HG03139 (cell line): ENCODE measurements at regions not wholly inside any gene's neighbourhood (a gene's known extent, or its start where the extent isn't known, plus 50 kb on each side); places are given as distances from the start of the nearest gene placed in this dataset.
"Not testable (repeated sequence)": the region's sequence is repeated elsewhere in the genome, so short reads cannot be mapped to it uniquely, and the experiment has no call there.

ENCODE experiments used
- ATAC-seq: cut with Tn5 transposase; IDR thresholded peaks from one replicate; pipeline ENCODE4 v1.9.1; 2021; ENCODE audit not compliant: unreplicated experiment

DNA sequence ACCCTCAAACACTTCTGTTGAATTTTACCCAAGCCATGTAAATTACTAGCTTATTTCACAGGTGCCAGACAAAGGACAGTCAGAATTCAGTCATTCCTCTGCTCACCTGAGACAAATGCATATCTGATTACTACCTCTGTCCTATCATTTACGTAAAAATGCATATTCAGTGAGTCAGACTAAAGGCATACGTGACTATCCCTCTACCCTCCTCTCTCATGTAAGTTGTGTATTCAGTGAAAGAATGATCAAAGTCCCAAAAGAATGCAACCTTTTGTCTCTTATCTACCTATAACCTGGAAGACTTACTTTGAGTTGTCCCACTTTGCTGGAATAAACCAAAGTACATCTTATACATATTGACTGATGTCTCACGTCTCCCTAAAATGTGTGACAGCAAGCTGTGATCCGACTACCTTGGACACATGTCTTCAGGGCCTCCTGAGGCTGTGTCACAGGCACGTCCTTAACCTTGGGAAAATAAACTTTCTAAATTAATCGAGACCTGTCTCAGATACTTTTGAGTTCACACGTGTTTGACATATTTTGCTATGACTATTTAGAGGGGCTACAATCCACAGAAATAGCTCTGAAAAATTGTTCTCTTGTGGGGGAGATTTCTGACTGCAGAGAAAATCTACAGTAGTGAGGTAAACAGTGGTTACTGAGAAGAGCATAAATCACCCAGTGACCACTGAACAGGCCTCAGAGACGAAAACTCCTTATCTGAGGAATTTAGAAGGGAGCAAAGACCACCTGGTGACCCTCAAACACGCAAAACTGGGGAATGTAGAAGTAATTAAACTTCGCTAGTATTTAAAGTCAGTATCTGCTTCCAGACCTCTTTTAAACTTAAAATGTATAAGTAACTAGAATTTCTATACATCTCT is 1575.8 kb downstream of the STIM2 start:
- ATAC-seq, result no peak

DNA sequence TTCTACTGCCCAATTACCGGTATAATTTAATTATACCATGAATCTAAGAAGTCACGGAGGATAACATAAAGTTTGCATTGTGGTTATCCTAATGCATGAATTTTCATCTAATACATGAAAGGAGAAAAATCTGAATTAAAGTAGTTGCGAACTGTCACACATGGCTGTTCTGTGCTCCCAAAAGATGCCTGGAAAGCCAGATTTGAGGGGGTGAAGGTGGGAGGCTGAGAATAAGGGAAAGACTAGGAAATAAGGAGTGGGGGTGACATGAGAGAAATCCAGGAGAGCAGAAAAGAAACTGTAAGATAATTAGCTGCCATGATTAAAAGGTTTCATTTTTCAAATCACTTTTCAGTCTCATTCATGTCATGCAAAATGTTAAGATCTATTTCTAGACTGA is 1582.7 kb downstream of the STIM2 start:
- ATAC-seq, result no peak

DNA sequence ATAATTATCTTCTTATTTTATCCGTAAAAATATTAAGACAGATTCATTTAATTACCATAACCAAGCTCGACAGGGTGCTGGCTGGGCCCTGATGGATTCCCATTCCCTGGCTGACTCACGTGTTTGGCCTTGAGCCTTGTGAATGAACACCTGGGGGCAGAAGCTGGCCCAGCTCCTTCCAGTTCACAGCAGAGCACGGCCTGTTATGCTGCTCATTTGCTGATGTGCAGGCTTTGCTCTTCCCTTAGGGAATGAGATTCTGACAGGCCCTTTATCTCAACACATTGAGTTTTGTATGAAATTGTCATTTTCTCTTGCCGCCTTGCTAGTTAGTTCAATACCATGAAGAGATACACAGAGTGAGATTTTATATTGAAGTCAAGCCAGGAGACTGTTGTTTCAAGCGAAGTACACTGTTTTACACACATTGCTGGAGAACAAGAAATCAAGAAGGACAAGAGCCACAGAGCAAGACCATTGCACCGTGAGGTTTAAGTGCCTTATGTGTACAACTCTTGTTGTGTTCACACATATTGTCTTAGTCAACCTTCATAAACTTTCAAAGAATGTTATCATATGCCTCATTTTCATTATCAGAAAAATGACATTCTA is 1583.3 kb downstream of the STIM2 start:
- ATAC-seq, result no peak

DNA sequence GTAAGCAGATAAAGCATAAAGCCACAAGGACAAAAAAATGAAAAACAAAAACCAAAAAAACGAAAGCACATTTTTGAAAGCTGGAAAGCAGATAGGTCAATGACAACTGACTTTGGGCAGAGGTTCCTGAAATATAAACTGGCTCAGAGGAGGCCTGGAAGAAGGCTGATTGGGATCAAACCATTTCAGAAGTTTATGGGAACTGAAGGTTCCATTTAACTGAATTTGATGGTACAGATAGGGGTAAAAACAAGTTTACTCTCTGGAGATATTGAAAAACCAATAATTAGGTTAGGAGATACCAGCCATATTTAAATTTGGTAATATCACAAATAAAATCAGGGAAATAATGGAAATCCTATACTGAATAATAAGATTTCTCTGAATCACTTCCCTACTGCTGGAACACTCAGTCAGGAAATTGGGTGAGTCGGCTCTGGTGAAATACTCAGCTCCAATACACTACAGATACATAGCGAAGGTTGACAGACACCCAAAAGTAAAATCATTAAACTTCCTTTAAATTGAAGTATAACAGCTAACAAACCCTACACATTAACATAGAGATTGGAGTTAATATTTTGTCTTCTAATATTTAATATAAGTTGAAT is 1584.3 kb downstream of the STIM2 start:
- ATAC-seq, result no peak

DNA sequence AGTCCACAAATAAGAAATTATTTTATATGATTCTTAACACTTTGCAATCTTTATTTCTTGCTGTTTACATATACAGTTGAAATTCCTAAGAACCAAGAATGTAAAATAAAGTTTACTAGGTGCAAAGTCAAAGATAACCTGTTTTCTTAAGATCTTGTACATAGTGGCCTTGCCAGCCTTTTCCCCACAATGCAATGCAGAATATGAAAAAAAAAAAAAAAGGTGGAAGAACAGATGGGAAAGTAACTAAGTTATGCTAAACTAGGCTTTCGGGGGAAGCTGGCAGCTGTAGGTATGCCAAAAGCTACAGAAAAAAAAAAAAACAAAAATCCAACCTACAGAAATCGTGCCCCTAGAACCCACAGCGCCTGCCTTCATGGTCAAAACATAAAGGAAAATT is 1588.4 kb downstream of the STIM2 start:
- ATAC-seq, result no peak

DNA sequence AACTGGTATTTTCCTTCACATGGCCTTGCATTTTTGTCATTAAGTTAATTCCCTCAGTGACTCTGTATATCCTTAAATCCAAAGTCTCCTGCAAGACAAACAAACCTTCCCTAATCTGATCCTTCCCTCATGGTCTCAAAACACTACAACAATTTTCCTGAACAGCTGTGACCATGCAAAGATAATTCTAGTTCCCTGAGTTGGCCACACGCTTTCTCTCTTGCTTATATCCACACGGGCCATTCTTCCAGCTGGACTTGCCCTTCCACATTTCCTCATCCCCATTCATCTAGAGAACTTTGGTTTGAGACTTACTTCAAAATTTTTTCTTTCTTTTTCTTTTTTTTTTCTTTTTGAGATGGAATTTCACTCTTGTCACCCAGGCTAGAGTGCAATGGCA is 1590.7 kb downstream of the STIM2 start:
- no peak for ATAC-seq

DNA sequence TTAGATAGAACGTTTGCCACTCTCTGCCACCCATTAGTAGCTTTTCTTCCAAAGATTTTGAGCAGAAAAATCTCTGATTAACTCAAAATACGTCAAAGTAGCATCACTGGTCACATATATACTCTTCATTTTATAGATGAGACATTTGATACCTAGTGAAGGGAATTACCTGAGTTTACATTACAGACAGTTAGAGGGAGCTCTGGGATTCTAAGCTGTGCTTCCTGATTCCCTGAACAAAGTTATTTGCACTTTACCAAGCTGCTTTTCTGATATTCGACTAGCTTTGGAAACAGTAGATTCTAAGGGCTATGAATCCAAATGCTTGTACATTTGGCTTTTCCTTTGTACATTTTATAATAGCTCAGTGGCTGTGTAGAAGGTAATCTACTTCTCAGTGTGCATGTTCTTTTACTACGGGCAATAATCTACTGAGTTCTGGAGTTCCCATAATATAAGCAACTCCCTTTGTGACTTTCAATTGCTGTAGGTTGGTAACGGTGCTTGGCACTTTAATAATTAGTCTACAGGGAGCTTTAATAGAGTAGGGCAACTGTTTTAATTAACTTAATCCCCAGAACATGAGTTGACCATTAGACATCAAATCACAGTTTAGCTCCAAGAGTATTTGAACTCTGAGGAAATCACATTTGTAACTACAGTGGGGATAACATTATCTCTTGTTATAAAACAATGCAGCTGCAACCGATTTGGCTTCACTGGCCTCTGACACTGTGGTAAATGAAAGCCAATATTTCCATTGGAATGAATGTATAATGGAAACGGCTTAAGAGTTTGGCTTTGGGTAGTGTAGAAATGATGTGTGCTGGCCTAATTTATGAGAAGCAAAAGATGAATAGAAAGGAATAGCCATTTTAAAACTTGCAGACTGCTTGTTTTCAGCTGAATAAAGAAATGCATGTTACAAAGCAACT is 1602.4 kb downstream of the STIM2 start:
- ATAC-seq, result no peak

DNA sequence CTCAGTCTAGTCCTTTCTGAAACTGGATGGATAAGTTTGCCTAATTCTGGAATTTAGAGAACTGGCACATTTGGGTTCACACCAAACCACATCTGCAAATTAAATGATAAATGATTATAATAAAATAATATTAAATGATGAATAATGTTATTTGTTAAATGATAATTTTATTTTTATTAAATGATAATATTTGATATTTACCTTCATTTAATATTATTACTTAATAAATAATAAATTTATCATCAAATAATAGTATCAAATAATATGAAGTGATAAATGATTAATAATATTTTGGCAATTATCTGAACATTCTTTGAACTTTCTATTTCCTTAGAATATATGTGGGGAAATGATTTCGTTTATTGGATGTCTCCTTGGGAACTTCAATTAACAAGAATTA is 1604.2 kb downstream of the STIM2 start:
- ATAC-seq, result no peak

DNA sequence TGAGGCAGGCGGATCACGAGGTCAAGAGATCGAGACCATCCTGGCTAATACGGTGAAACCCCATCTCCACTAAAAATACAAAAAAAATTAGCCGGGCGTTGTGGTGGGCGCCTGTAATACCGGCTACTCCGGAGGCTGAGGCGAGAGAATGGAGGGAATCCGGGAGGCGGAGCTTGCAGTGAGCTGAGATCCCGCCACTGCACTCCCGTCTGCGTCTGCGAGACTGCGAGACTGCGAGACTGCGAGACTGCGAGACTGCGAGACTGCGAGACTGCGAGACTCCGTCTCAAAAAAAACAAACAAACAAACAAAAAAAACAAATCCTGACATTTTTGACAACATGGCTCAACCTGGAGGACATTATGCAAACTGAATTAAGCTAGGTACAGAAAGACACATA is 1606.2 kb downstream of the STIM2 start:
- not testable (repeated sequence) for ATAC-seq

DNA sequence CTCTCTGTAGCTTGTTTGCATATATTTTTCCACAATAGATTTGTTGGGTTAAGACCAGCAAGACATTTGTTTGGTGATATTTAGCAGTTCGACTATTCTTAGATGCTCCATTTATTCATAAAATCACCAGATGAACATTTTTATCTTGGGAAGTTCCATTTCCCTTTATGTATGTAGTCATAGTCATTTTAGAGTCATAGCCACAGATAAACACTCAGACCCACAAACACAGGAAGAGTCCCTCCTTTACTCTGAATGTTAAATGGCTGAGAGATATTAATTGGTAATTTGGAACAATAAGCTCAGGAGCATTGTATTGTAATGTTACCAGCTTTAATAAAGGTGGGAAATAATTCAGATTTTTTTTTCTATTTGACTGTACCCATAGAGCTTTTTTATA is 1608.7 kb downstream of the STIM2 start:
- no peak for ATAC-seq

DNA sequence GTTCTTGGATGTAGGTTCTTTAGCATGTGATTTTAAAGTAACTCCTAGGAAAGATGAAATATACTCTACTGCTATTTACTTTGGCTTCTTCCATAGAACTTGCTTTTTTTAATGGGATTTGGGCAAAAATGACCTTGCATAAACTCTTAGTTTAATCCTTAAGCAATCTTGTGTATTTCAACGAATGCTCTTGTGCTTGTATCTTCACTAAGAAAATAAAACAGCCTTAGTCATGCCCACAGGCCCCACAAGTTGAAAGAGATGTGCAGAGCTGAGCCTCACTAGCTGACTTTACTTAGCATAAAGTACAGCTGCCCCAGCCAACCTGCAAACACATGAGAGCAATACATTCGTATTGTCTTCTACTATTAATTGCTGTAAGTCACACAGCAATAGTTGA is 1609.2 kb downstream of the STIM2 start:
- ATAC-seq, result no peak

DNA sequence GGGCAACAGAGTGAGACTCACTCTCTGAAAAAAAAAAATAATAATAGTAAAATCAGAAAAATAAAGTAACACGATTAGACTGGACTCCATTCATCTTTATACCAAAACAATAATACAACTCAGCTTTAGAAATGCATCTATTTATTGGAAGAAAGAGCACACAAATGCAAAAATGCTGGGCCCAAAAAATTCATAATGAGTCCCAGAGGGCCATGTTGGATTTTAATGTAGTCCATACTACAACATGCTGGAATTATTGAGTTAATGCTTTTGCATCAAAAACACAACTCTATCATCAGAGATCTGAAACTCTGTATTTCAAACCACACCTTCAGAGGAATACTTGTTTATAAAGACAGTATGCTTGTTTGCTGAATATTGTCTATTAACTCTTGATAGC is 1614.7 kb downstream of the STIM2 start:
- ATAC-seq, result no peak

DNA sequence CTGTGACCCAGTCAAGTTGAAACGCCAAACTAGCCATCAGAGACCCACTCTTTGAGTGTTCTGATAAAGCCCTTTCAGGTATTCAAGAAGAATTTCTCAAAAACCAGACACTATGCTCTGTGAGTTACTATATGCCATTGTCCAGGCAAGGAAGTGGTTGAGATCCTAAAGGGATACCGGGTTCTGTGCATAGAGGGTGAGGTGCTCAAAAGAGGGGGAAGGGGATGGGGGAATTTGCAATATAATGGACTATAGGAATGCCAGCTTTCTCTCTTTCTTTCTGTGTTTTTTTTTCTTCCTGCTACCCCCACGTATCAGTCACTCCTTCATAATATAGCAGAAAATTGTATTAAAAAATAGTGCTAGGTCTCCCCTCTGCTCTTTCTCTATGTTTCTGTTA is 1619.0 kb downstream of the STIM2 start:
- no peak for ATAC-seq

DNA sequence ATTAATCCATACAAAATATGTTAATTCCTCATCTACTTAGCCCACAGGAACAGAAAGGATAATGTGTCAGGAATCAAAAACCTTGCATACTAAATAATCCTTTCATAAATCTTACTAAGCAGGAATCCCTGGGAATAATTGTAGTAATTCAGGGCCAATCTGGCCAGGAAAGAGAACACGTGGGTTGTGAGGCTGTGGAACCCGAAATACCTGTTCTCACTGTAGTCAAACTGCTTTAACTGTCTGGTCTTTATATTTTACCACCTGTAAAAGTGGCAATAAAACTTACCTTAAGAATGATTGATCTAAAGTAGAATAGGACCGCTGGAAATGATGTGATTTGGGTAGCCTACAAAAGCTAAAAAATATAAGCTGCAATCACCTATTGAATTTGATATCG is 1620.9 kb downstream of the STIM2 start:
- ATAC-seq, result no peak

DNA sequence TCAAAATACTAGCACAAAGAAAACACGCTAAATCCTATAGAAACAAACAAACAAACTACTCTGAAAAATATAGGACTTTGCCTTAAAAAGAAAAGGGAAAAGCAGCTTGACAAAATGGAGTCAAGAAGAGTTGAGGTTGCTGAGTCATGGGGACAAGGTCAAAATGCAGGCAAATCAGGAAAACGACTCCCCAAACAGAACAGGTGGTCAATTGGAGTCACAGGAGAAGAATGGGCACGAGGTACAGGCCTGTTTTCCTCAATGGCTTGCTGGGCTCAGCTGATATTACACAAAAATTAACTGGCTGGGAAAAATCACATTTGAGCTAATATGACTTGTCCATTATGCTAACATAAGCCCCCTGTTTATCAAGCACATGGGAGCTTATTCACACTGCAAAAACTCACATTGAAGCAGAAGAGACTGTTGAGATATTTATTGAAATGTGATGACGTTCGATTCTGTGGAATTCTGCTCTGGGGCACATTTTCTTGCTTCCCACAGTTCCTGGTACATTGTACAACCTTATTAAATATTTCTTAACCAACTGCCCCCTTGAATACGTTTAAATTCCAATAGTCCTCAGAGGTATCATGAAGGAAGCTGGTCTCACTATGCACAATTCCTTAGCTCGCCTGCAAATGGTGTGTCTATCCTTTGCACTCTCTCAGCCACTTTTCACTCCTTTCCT is 1622.1 kb downstream of the STIM2 start:
- ATAC-seq, result no peak

DNA sequence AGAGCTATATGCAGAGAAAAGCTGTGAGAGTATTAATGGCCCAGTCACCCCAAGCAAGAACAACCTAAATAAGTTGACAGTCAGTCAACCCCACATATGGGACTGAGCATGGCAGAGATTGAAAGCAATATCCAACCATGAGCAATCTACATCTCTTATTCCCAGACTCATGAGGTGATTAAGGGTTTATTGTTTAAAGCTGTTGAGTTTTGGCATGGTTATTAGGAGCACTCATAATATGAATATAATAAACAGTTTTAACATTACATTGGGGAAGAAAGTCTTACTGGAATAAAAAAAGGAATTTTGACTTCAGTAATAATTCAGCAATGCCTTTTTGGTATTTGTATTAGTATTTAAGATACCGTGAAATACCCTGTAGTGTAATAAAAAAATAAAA is 1627.4 kb downstream of the STIM2 start:
- ATAC-seq, result no peak

DNA sequence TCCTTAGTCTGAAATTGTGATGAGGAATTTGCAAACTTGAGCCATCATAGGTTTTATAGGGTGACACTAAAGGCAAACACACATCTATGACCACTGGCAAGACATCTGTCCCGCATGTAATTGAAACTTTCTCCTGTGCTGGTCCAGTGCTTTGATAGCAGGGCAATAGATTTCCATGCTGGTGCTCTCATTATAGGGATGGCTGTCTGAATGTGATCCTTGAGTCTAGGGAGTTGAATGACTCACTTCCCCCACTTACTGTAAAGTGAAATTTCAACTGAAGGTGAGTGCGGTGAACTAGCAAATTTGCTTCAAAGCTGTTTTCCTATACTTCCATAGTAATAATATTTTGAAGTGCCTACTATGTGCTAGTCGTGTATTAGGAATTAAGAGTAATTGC is 1630.0 kb downstream of the STIM2 start:
- ATAC-seq, result no peak

DNA sequence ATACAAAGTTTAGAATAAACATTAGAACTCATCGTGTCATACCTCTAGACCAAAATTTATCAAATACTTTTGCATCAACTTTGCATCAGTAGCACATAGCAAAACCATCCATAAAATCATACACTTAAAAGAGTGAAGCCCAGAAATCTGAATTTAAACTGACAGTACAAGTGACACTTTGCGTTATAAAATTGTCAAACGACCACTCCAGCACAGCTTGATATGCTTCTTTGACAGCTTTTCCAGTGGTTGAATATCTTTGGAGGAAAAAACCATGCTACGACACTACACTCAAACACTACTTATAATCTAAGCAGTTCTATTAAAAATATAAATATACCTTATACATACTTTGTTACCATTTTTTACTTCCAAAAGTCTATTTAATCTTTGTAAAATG is 1644.4 kb downstream of the STIM2 start:
- ATAC-seq, result no peak

DNA sequence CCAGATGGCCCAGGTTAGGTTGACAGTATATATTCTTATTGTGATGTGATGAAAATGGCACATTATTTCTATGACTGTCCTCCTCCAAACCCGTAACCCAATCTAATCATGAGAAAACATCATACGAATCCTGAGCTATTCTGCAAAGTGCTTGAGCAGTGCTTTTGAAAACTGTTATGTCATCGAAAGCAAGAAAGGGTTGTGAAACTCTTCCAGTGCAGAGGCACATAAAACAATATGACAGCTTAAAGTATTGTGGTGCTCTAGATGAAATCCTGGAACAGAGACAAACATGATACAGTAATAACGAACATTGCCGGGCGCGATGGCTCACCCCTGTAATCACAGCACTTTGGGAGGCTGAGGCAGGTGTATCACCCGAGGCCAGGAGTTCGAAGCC is 1648.0 kb downstream of the STIM2 start:
- no peak for ATAC-seq

DNA sequence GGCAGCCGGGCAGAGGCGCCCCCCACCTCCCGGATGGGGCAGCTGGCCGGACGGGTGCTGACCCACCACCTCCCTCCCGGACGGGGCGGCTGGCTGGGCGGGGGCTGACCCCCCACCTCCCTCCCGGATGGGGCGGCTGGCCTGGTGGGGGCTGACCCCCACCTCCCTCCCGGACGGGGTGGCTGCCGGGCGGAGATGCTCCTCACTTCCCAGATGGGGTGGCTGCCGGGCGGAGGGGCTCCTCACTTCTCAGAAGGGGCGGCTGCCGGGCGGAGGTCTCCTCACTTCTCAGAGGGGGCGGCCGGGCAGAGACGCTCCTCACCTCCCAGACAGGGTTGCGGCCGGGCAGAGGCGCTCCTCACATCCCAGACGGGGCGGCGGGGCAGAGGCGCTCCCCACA is 1654.1 kb downstream of the STIM2 start:
- not testable (repeated sequence) for ATAC-seq
